ENCODE measurements at regions not wholly inside any gene's neighbourhood (a gene's known extent, or its start where the extent isn't known, plus 50 kb on each side); places are given as distances from the start of the nearest gene placed in this dataset.

- no peak for DNase-seq
- Histone ChIP-seq H3K4me1 (no peaks in the 10 kb centered on the region), H3K9me3 (no peaks in the 10 kb centered on the region), H3K27me3 (no peaks in the 10 kb centered on the region), H3K27ac (no peak overlapping the region), H3K4me3 (no peak overlapping the region), H3K36me3 (replicated peaks in 1 of 2; ENCODE audit: insufficient read depth in 1 of 2, low read depth in 2 of 2) (no peaks in the 10 kb centered on the region)
- TF ChIP-seq POLR2A (IDR thresholded peaks at IDR 0.05) (no peak), CTCF (IDR thresholded peaks at IDR 0.05) (no peak)
- intact Hi-C loops (cut with DNase I) = no loop called here
- no peak for ATAC-seq
- 49 to 55% methylated on average over 3 of the region's 3 CpGs for WGBS, 2 donors
Measured at GRCh38 chr6:19009769-19010168, 622.6 kb downstream of the RNF144B start.

- no peak overlapping the region for H3K4me3 ChIP-seq
- DNase-seq (no peak), ATAC-seq (no peak)
- no peaks in the 10 kb centered on the region for H3K27me3 ChIP-seq
- H3K36me3 ChIP-seq (replicated peaks in 1 of 2; ENCODE audit: insufficient read depth in 1 of 2, low read depth in 2 of 2) = no peaks in the 10 kb centered on the region
- 66 to 75% methylated on average over 4 of the region's 4 CpGs for WGBS, 2 donors
- intact Hi-C loops (cut with DNase I) = no loop called here
- no peaks in the 10 kb centered on the region for H3K4me1 ChIP-seq
- no peak overlapping the region for H3K27ac ChIP-seq
- TF ChIP-seq CTCF (IDR thresholded peaks at IDR 0.05) (no peak), POLR2A (IDR thresholded peaks at IDR 0.05) (no peak)
- H3K9me3 ChIP-seq = no peaks in the 10 kb centered on the region
Measured at GRCh38 chr6:19013026-19013705, 626.0 kb downstream of the RNF144B start.

- DNase-seq (peak; percentile 16 to 28 (median 20)), ATAC-seq (peak; percentile 21)
- TF ChIP-seq POLR2A (IDR thresholded peaks at IDR 0.05) = no peak
- TF ChIP-seq CTCF (IDR thresholded peaks at IDR 0.05) = peak in 4 of 7 experiments; percentile 36 to 45 (median 43)
- WGBS, 2 donors = 30 to 41% methylated on average over 4 of the region's 4 CpGs
- H3K4me1 ChIP-seq = no peaks in the 10 kb centered on the region
- no peaks in the 10 kb centered on the region for H3K9me3 ChIP-seq
- H3K27me3 ChIP-seq = no peaks in the 10 kb centered on the region
- H3K4me3 ChIP-seq = no peak overlapping the region
- H3K36me3 ChIP-seq (replicated peaks in 1 of 2; ENCODE audit: insufficient read depth in 1 of 2, low read depth in 2 of 2) = no peaks in the 10 kb centered on the region
- H3K27ac ChIP-seq = no peak overlapping the region
- intact Hi-C loops (cut with DNase I) = no loop called here
Measured at GRCh38 chr6:19024737-19025136, 637.6 kb downstream of the RNF144B start.

GRCh38 chr6:19028201-19028600, 641.1 kb downstream of the RNF144B start:
- no peak for ATAC-seq
- no peak overlapping the region for H3K27ac ChIP-seq
- intact Hi-C loops (cut with DNase I) = no loop called here
- H3K4me1 ChIP-seq = no peaks in the 10 kb centered on the region
- H3K36me3 ChIP-seq (replicated peaks in 1 of 2; ENCODE audit: insufficient read depth in 1 of 2, low read depth in 2 of 2) = no peaks in the 10 kb centered on the region
- no peak overlapping the region for H3K4me3 ChIP-seq
- no peaks in the 10 kb centered on the region for H3K27me3 ChIP-seq
- WGBS, 2 donors = 72 to 75% methylated on average over 3 of the region's 3 CpGs
- TF ChIP-seq POLR2A (IDR thresholded peaks at IDR 0.05) (no peak), CTCF (IDR thresholded peaks at IDR 0.05) (no peak)
- H3K9me3 ChIP-seq = no peaks in the 10 kb centered on the region
- DNase-seq = no peak

DNA sequence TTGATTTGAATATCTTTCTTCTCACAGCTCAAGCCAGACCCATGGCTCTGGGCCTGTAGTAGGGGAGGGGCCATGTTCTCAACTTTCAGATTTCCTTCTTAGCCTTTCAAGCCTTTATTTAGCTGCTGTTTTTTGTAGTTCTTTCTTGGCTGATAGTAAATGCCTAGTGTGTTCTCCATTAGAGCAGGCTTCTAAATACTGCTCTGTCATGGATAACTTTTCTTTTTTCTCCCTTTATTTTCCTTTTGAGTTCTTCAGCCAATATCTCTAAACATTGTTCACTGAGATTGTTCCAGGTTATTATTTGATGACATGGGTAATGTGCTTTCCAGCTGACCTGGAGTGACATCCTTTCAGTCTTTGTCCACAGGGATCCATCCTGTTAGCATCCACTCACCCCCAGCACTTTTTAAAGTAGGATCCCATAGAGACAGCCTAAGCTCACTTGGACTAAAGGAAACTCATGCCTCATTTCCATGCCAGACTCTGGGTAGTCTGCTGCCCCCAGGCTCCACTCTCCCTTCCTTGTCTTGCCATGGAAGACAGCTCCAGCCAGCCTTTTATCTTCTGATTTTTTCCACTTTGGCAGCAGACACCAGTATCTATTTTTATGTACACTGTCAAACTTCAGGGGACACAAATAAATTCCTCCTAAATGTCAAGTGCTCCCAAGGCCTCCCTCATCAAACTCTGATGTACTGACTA, 645.6 kb downstream of the RNF144B start:
- Histone ChIP-seq H3K4me3 (no peak overlapping the region), H3K9me3 (no peaks in the 10 kb centered on the region), H3K27ac (no peak overlapping the region), H3K4me1 (no peaks in the 10 kb centered on the region), H3K27me3 (no peaks in the 10 kb centered on the region), H3K36me3 (replicated peaks in 1 of 2; ENCODE audit: insufficient read depth in 1 of 2, low read depth in 2 of 2) (no peaks in the 10 kb centered on the region)
- DNase-seq (no peak), ATAC-seq (no peak)
- intact Hi-C loops (cut with DNase I) = no loop called here
- no peak for TF ChIP-seq POLR2A (IDR thresholded peaks at IDR 0.05)
- no peak for TF ChIP-seq CTCF (IDR thresholded peaks at IDR 0.05)
